Upper lobe of left lung (tissue), 6 donors: ENCODE measurements at regions not wholly inside any gene's neighbourhood (a gene's known extent, or its start where the extent isn't known, plus 50 kb on each side); places are given as distances from the start of the nearest gene placed in this dataset.

ENCODE experiments used
- ATAC-seq, 2 donors: fragments of 200-7000 bp; cut with Tn5 transposase; one replicate each; pipeline ENCODE4 v1.9.1; 2022; ENCODE audit warnings: mild to moderate bottlenecking in 2 of 2, moderate library complexity in 2 of 2; ENCODE audit not compliant: low FRiP score in 2 of 2
- DNase-seq, 2 donors: peaks; one replicate each; pipeline ENCODE4 v3.0.0-alpha.2; 2019 to 2020
- H3K27ac ChIP-seq, 4 donors: fragments of 200-600 bp; sonication (generic); one replicate each; pipeline ENCODE4 v1.5.1; 2016 to 2019
- H3K27me3 ChIP-seq, 4 donors: fragments of 200-600 bp; sonication (generic); one replicate each; pipeline ENCODE4 v1.5.1; 2017 to 2019
- H3K36me3 ChIP-seq, 4 donors: fragments of 200-600 bp; sonication (generic); one replicate each; pipeline ENCODE4 v1.5.1; 2016 to 2019
- H3K4me1 ChIP-seq, 4 donors: fragments of 200-600 bp; sonication (generic); one replicate each; pipeline ENCODE4 v1.5.1; 2018 to 2019
- H3K4me3 ChIP-seq, 4 donors: fragments of 200-600 bp; sonication (generic); one replicate each; pipeline ENCODE4 v1.5.1; 2017 to 2019; ENCODE audit warnings: mild to moderate bottlenecking in 2 of 4, moderate library complexity in 1 of 4
- H3K9me3 ChIP-seq, 4 donors: fragments of 200-600 bp; sonication (generic); one replicate each; pipeline ENCODE4 v1.5.1; 2018 to 2019
- CTCF ChIP-seq, 6 experiments: fragments of 450-650 bp in 4 of 6; fragments of 200-600 bp in 2 of 6; sonication (generic) in 2 of 6; IDR thresholded peaks; one replicate each; pipeline ENCODE4 v1.5.1; 2016 to 2019; ENCODE audit warnings: antibody characterized with exemption in 6 of 6
- EP300 ChIP-seq, 4 donors: sonication (generic); formaldehyde crosslinking; IDR thresholded peaks; one replicate each; pipeline ENCODE4 v1.5.1; 2017; ENCODE audit warnings: antibody characterized with exemption in 4 of 4, control low read depth in 2 of 4
- POLR2A ChIP-seq, 4 donors: fragments of 450-650 bp; IDR thresholded peaks; one replicate each; pipeline ENCODE4 v1.5.1; 2016 to 2017; ENCODE audit warnings: antibody characterized with exemption in 4 of 4, mild to moderate bottlenecking in 2 of 4
- POLR2AphosphoS5 ChIP-seq, 2 donors: sonication (generic); formaldehyde crosslinking; IDR thresholded peaks; one replicate each; pipeline ENCODE4 v1.5.1; 2017; ENCODE audit warnings: antibody characterized with exemption in 2 of 2
- WGBS, 2 donors: methylation state at CpG; one replicate each; pipeline ENCODE4 v1.1.5; 2017 to 2018; 5-methylcytosine and 5-hydroxymethylcytosine counted together
- donor health status: DM: no; HTN: no; CAD: no; lungs with moderate emphysema.
- donor health status: DM: no; HTN: yes; CAD: no; lungs with severe emphysema.

- Histone ChIP-seq H3K27me3 (no peaks in the 10 kb centered on the region), H3K27ac (no peak overlapping the region), H3K36me3 (no peaks in the 10 kb centered on the region), H3K4me3 (no peak overlapping the region), H3K4me1 (no peaks in the 10 kb centered on the region), H3K9me3 (peaks cover 0 to 9% (median 6%) of the 10 kb centered on the region in 4 donors)
- TF ChIP-seq POLR2A (IDR thresholded peaks at IDR 0.05) = no peak
- no peak for TF ChIP-seq POLR2AphosphoS5 (IDR thresholded peaks at IDR 0.05)
- TF ChIP-seq EP300 (IDR thresholded peaks at IDR 0.05) = no peak
- no peak for TF ChIP-seq CTCF (IDR thresholded peaks at IDR 0.05)
- 83 to 86% methylated on average over 3 of the region's 3 CpGs for WGBS, 2 donors
- no peak for DNase-seq
- ATAC-seq = no peak
Measured at GRCh38 chr11:21761000-21761399, 431.9 kb upstream of the ANO5 start.

- ATAC-seq (no peak), DNase-seq (no peak)
- no peak overlapping the region for H3K27ac ChIP-seq
- H3K36me3 ChIP-seq = no peaks in the 10 kb centered on the region
- no peaks in the 10 kb centered on the region for H3K9me3 ChIP-seq
- TF ChIP-seq POLR2AphosphoS5 (IDR thresholded peaks at IDR 0.05) (no peak), EP300 (IDR thresholded peaks at IDR 0.05) (no peak), CTCF (IDR thresholded peaks at IDR 0.05) (no peak), POLR2A (IDR thresholded peaks at IDR 0.05) (no peak)
- no peak overlapping the region for H3K4me3 ChIP-seq
- no peaks in the 10 kb centered on the region for H3K27me3 ChIP-seq
- H3K4me1 ChIP-seq = no peaks in the 10 kb centered on the region
- 72 to 77% methylated on average over 3 of the region's 3 CpGs for WGBS, 2 donors
Measured at GRCh38 chr11:21768388-21768787, 424.5 kb upstream of the ANO5 start.

- ATAC-seq (no peak), DNase-seq (no peak)
- Histone ChIP-seq H3K36me3 (no peaks in the 10 kb centered on the region), H3K4me1 (no peaks in the 10 kb centered on the region), H3K27ac (no peak overlapping the region), H3K27me3 (no peaks in the 10 kb centered on the region), H3K9me3 (no peaks in the 10 kb centered on the region), H3K4me3 (no peak overlapping the region)
- TF ChIP-seq CTCF (IDR thresholded peaks at IDR 0.05) = no peak
- TF ChIP-seq POLR2A (IDR thresholded peaks at IDR 0.05) = no peak
- no peak for TF ChIP-seq EP300 (IDR thresholded peaks at IDR 0.05)
- TF ChIP-seq POLR2AphosphoS5 (IDR thresholded peaks at IDR 0.05) = no peak
- WGBS, 2 donors = 72 to 90% methylated on average over 3 of the region's 3 CpGs
Measured at GRCh38 chr11:21769188-21769587, 423.7 kb upstream of the ANO5 start.

GRCh38 chr11:21771097-21771496 lies 421.8 kb upstream of the ANO5 start:
- H3K36me3 ChIP-seq = no peaks in the 10 kb centered on the region
- 28 to 55% methylated on average over 1 of the region's 1 CpG for WGBS, 2 donors
- no peak for DNase-seq

More at GRCh38 chr11:21771097-21771496, 421.8 kb upstream of the ANO5 start:
- ATAC-seq = no peak
- H3K4me1 ChIP-seq = no peaks in the 10 kb centered on the region
- no peaks in the 10 kb centered on the region for H3K9me3 ChIP-seq
- no peaks in the 10 kb centered on the region for H3K27me3 ChIP-seq
- no peak overlapping the region for H3K27ac ChIP-seq
- TF ChIP-seq POLR2AphosphoS5 (IDR thresholded peaks at IDR 0.05) = no peak
- TF ChIP-seq CTCF (IDR thresholded peaks at IDR 0.05) = no peak
- TF ChIP-seq POLR2A (IDR thresholded peaks at IDR 0.05) = no peak
- TF ChIP-seq EP300 (IDR thresholded peaks at IDR 0.05) = no peak
- no peak overlapping the region for H3K4me3 ChIP-seq
